ENCODE measurements at regions not wholly inside any gene's neighbourhood (a gene's known extent, or its start where the extent isn't known, plus 50 kb on each side); places are given as distances from the start of the nearest gene placed in this dataset.
"Not testable (repeated sequence)": the region's sequence is repeated elsewhere in the genome, so short reads cannot be mapped to it uniquely, and the experiment has no call there.

GRCh38 chr12:37666069-37666781 lies 650.3 kb upstream of the ALG10B start:
- Histone ChIP-seq H3K27ac (ENCODE audit: insufficient read depth in 1 of 2, low read depth in 1 of 2, low read length in 2 of 2, poor library complexity in 1 of 2, severe bottlenecking in 2 of 2) (no peak overlapping the region), H3K4me3 (ENCODE audit: control insufficient read depth in 1 of 7, extremely low read depth in 1 of 7, insufficient read depth in 4 of 7, low read depth in 2 of 7, low read length in 6 of 7) (no peak overlapping the region), H3K27me3 (replicated peaks in 2 of 5; ENCODE audit: control insufficient read depth in 4 of 5, insufficient read depth in 5 of 5, low read length in 4 of 5) (no peaks in the 10 kb centered on the region), H3K36me3 (ENCODE audit: control insufficient read depth in 4 of 4, insufficient read depth in 4 of 4, low read length in 3 of 4) (no peaks in the 10 kb centered on the region), H3K4me1 (ENCODE audit: control extremely low read depth in 1 of 4, control insufficient read depth in 4 of 4, insufficient read depth in 4 of 4, low read length in 3 of 4) (no peaks in the 10 kb centered on the region), H3K9me3 (ENCODE audit: control extremely low read depth in 1 of 5, control insufficient read depth in 4 of 5, insufficient read depth in 2 of 5, low read depth in 1 of 5, low read length in 4 of 5) (no peaks in the 10 kb centered on the region)
- ChIA-PET CTCF (no interaction called here), POLR2A (no interaction called here)
- DNase-seq: no peak
- 90% methylated on average over 18 of the region's 18 CpGs for WGBS (ENCODE audit: insufficient coverage)

- DNase-seq; H3K36me3 ChIP-seq (ENCODE audit: control insufficient read depth in 4 of 4, insufficient read depth in 4 of 4, low read length in 3 of 4); H3K27me3 ChIP-seq (replicated peaks in 2 of 5; ENCODE audit: control insufficient read depth in 4 of 5, insufficient read depth in 5 of 5, low read length in 4 of 5); H3K9me3 ChIP-seq (ENCODE audit: control extremely low read depth in 1 of 5, control insufficient read depth in 4 of 5, insufficient read depth in 2 of 5, low read depth in 1 of 5, low read length in 4 of 5); H3K27ac ChIP-seq (ENCODE audit: insufficient read depth in 1 of 2, low read depth in 1 of 2, low read length in 2 of 2, poor library complexity in 1 of 2, severe bottlenecking in 2 of 2); CTCF ChIA-PET; POLR2A ChIA-PET; H3K4me1 ChIP-seq (ENCODE audit: control extremely low read depth in 1 of 4, control insufficient read depth in 4 of 4, insufficient read depth in 4 of 4, low read length in 3 of 4); H3K4me3 ChIP-seq (ENCODE audit: control insufficient read depth in 1 of 7, extremely low read depth in 1 of 7, insufficient read depth in 4 of 7, low read depth in 2 of 7, low read length in 6 of 7): not testable (repeated sequence)
- WGBS (ENCODE audit: insufficient coverage): no CpG with 5 or more reads among the region's 2 CpGs
These were observed 648.0 kb upstream of the ALG10B start for GRCh38 chr12:37668557-37668956.

- Histone ChIP-seq H3K27me3 (replicated peaks in 2 of 5; ENCODE audit: control insufficient read depth in 4 of 5, insufficient read depth in 5 of 5, low read length in 4 of 5) (no peaks in the 10 kb centered on the region), H3K4me3 (ENCODE audit: control insufficient read depth in 1 of 7, extremely low read depth in 1 of 7, insufficient read depth in 4 of 7, low read depth in 2 of 7, low read length in 6 of 7) (no peak overlapping the region), H3K36me3 (ENCODE audit: control insufficient read depth in 4 of 4, insufficient read depth in 4 of 4, low read length in 3 of 4) (no peaks in the 10 kb centered on the region), H3K9me3 (ENCODE audit: control extremely low read depth in 1 of 5, control insufficient read depth in 4 of 5, insufficient read depth in 2 of 5, low read depth in 1 of 5, low read length in 4 of 5) (no peaks in the 10 kb centered on the region), H3K4me1 (ENCODE audit: control extremely low read depth in 1 of 4, control insufficient read depth in 4 of 4, insufficient read depth in 4 of 4, low read length in 3 of 4) (no peaks in the 10 kb centered on the region), H3K27ac (ENCODE audit: insufficient read depth in 1 of 2, low read depth in 1 of 2, low read length in 2 of 2, poor library complexity in 1 of 2, severe bottlenecking in 2 of 2) (no peak overlapping the region)
- CTCF ChIA-PET: interaction anchor here (0.6 to 1.4 kb wide), 2 partner anchors 24 to 643 kb away, joined by 3 read pairs; no protein-coding TSS in a partner anchor
- POLR2A ChIA-PET: no interaction called here
- DNase-seq: peak in 2 of 3 donors; percentile 19 to 20
- no CpG with 5 or more reads among the region's 6 CpGs for WGBS (ENCODE audit: insufficient coverage)
These were observed 643.8 kb upstream of the ALG10B start for GRCh38 chr12:37672655-37673260.

GRCh38 chr12:37720846-37721245 lies 595.7 kb upstream of the ALG10B start:
- Histone ChIP-seq H3K27me3 (replicated peaks in 2 of 5; ENCODE audit: control insufficient read depth in 4 of 5, insufficient read depth in 5 of 5, low read length in 4 of 5) (no peaks in the 10 kb centered on the region), H3K27ac (ENCODE audit: insufficient read depth in 1 of 2, low read depth in 1 of 2, low read length in 2 of 2, poor library complexity in 1 of 2, severe bottlenecking in 2 of 2) (no peak overlapping the region), H3K4me3 (ENCODE audit: control insufficient read depth in 1 of 7, extremely low read depth in 1 of 7, insufficient read depth in 4 of 7, low read depth in 2 of 7, low read length in 6 of 7) (no peak overlapping the region), H3K36me3 (ENCODE audit: control insufficient read depth in 4 of 4, insufficient read depth in 4 of 4, low read length in 3 of 4) (no peaks in the 10 kb centered on the region), H3K9me3 (ENCODE audit: control extremely low read depth in 1 of 5, control insufficient read depth in 4 of 5, insufficient read depth in 2 of 5, low read depth in 1 of 5, low read length in 4 of 5) (peaks cover 0 to 1% (median 0%) of the 10 kb centered on the region in 5 experiments), H3K4me1 (ENCODE audit: control extremely low read depth in 1 of 4, control insufficient read depth in 4 of 4, insufficient read depth in 4 of 4, low read length in 3 of 4) (no peaks in the 10 kb centered on the region)
- ChIA-PET POLR2A (no interaction called here), CTCF (no interaction called here)
- DNase-seq: no peak
- 86% methylated on average over 1 of the region's 5 CpGs for WGBS (ENCODE audit: insufficient coverage)

GRCh38 chr12:37733856-37734255 lies 582.7 kb upstream of the ALG10B start:
- no peak overlapping the region for H3K4me3 ChIP-seq (ENCODE audit: control insufficient read depth in 1 of 7, extremely low read depth in 1 of 7, insufficient read depth in 4 of 7, low read depth in 2 of 7, low read length in 6 of 7)

More at GRCh38 chr12:37733856-37734255, 582.7 kb upstream of the ALG10B start:
- CTCF ChIA-PET: no interaction called here
- H3K9me3 ChIP-seq (ENCODE audit: control extremely low read depth in 1 of 5, control insufficient read depth in 4 of 5, insufficient read depth in 2 of 5, low read depth in 1 of 5, low read length in 4 of 5): peaks cover 0 to 3% (median 0%) of the 10 kb centered on the region in 5 experiments
- H3K27ac ChIP-seq (ENCODE audit: insufficient read depth in 1 of 2, low read depth in 1 of 2, low read length in 2 of 2, poor library complexity in 1 of 2, severe bottlenecking in 2 of 2): no peak overlapping the region
- no peaks in the 10 kb centered on the region for H3K36me3 ChIP-seq (ENCODE audit: control insufficient read depth in 4 of 4, insufficient read depth in 4 of 4, low read length in 3 of 4)
- H3K4me1 ChIP-seq (ENCODE audit: control extremely low read depth in 1 of 4, control insufficient read depth in 4 of 4, insufficient read depth in 4 of 4, low read length in 3 of 4): no peaks in the 10 kb centered on the region
- WGBS (ENCODE audit: insufficient coverage): no CpG with 5 or more reads among the region's 2 CpGs
- POLR2A ChIA-PET: no interaction called here
- no peaks in the 10 kb centered on the region for H3K27me3 ChIP-seq (replicated peaks in 2 of 5; ENCODE audit: control insufficient read depth in 4 of 5, insufficient read depth in 5 of 5, low read length in 4 of 5)
- DNase-seq: no peak
